ENCODE measurements at regions not wholly inside any gene's neighbourhood (a gene's known extent, or its start where the extent isn't known, plus 50 kb on each side); places are given as distances from the start of the nearest gene placed in this dataset.

DNA sequence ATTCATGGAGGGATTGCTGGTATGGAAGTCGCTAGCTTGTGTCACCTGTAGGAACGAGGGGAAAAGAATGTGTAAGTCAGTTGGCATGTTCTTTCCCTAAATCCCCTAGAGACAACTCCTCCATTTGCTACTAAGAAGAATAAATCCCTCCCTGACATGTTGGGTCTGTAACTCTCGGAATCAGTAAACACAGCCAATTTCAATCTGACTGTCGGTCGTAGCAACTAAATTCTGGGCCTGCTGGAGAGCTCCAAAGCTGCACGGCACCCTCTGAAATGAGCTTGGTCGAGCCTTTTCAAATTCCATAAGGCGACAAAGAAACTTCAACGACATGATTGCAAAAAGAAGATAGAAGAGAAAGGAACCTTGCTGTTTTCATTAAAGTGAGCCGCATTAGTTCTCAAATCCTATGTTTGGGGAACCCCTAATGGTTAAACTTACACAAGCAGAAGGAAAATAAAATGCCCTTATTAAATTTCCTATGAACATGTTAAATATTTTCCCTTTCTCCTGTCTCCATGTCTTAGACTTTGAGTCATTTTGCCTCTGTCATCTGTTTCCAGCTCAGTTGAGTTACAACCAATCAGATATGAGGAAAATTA, 735.8 kb upstream of the WWC1 start:
- 63 to 72% (median 67%) methylated on average over 10 of the region's 10 CpGs for WGBS, 4 donors
- Histone ChIP-seq H3K9me3 (replicated peaks in 1 of 3) (no peaks in the 10 kb centered on the region), H3K27ac (no peak overlapping the region), H3K27me3 (no peaks in the 10 kb centered on the region), H3K4me3 (no peak overlapping the region), H3K4me1 (replicated peaks in 1 of 2) (no peaks in the 10 kb centered on the region), H3K36me3 (replicated peaks in 1 of 2) (no peaks in the 10 kb centered on the region)
- TF ChIP-seq CTCF (IDR thresholded peaks at IDR 0.05) = no peak
- no peak for TF ChIP-seq POLR2A (IDR thresholded peaks at IDR 0.05)
- no peak for DNase-seq
- intact Hi-C loops (cut with DNase I) = no loop called here

- WGBS, 4 donors = 47 to 59% (median 56%) methylated on average over 2 of the region's 2 CpGs
- intact Hi-C loops (cut with DNase I) = no loop called here
- no peaks in the 10 kb centered on the region for H3K27me3 ChIP-seq
- no peak for DNase-seq
- no peak overlapping the region for H3K27ac ChIP-seq
- H3K4me1 ChIP-seq (replicated peaks in 1 of 2) = no peaks in the 10 kb centered on the region
- H3K36me3 ChIP-seq (replicated peaks in 1 of 2) = no peaks in the 10 kb centered on the region
- H3K4me3 ChIP-seq = no peak overlapping the region
- no peaks in the 10 kb centered on the region for H3K9me3 ChIP-seq (replicated peaks in 1 of 3)
- TF ChIP-seq CTCF (IDR thresholded peaks at IDR 0.05) = no peak
- TF ChIP-seq POLR2A (IDR thresholded peaks at IDR 0.05) = no peak
Measured at GRCh38 chr5:167557359-167557758, 734.1 kb upstream of the WWC1 start.

- H3K9me3 ChIP-seq (replicated peaks in 1 of 3) = no peaks in the 10 kb centered on the region
- TF ChIP-seq CTCF (IDR thresholded peaks at IDR 0.05) (no peak), POLR2A (IDR thresholded peaks at IDR 0.05) (no peak)
- no peak overlapping the region for H3K4me3 ChIP-seq
- H3K27me3 ChIP-seq = no peaks in the 10 kb centered on the region
- H3K36me3 ChIP-seq (replicated peaks in 1 of 2) = no peaks in the 10 kb centered on the region
- intact Hi-C loops (cut with DNase I) = no loop called here
- H3K4me1 ChIP-seq (replicated peaks in 1 of 2) = no peaks in the 10 kb centered on the region
- DNase-seq = no peak
- H3K27ac ChIP-seq = no peak overlapping the region
- WGBS, 4 donors = 80 to 93% (median 86%) methylated on average over 9 of the region's 9 CpGs
Measured at GRCh38 chr5:167561796-167562195, 729.6 kb upstream of the WWC1 start.

DNA sequence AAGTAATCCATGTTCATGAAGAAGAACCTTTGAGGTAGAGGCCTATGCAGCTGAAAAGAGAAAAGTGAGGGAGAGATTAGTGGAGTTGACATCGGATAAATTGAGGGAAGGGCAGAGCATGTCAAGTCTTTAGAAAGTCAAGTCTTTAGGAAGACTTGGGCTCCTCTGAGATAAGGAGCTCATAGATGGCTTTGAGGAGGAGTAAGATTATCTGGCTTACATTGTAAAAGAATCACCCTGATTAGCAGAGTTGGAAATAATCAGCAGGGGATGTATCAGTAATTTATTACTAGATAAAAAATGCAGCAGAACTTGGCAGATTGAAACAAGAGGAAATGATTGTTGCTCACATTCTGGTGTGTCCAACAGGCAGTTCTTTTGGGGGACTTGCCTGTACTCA, 727.2 kb upstream of the WWC1 start:
- 88 to 96% (median 89%) methylated on average over 1 of the region's 1 CpG for WGBS, 4 donors
- H3K4me1 ChIP-seq (replicated peaks in 1 of 2) = no peaks in the 10 kb centered on the region
- no peak overlapping the region for H3K4me3 ChIP-seq
- intact Hi-C loops (cut with DNase I) = no loop called here
- no peak overlapping the region for H3K27ac ChIP-seq
- TF ChIP-seq CTCF (IDR thresholded peaks at IDR 0.05) = no peak
- no peak for TF ChIP-seq POLR2A (IDR thresholded peaks at IDR 0.05)
- no peaks in the 10 kb centered on the region for H3K27me3 ChIP-seq
- DNase-seq = no peak
- no peaks in the 10 kb centered on the region for H3K36me3 ChIP-seq (replicated peaks in 1 of 2)
- no peaks in the 10 kb centered on the region for H3K9me3 ChIP-seq (replicated peaks in 1 of 3)
